Uterus (tissue), 3 donors: ENCODE measurements at regions not wholly inside any gene's neighbourhood (a gene's known extent, or its start where the extent isn't known, plus 50 kb on each side); places are given as distances from the start of the nearest gene placed in this dataset.

Experiments
- DNase-seq, 2 donors: peaks; one replicate each; pipeline ENCODE4 v3.0.0-alpha.2; 2019 to 2020
- H3K27ac ChIP-seq, 2 donors: fragments of 200-600 bp; sonication (generic); 1 replicate in 1 of 2; 2 replicates in 1 of 2; pipeline ENCODE4 v1.5.1; 2016 to 2018
- H3K27me3 ChIP-seq, 2 donors: fragments of 200-600 bp; sonication (generic); one replicate each; pipeline ENCODE4 v1.5.1; 2018 to 2019; ENCODE audit warnings: control low read depth in 1 of 2
- H3K36me3 ChIP-seq, 2 donors: fragments of 200-600 bp; sonication (generic); one replicate each; pipeline ENCODE4 v1.5.1; 2019; ENCODE audit warnings: control low read depth in 1 of 2
- H3K4me1 ChIP-seq, 2 donors: fragments of 200-600 bp; sonication (generic); one replicate each; pipeline ENCODE4 v1.5.1; 2018 to 2019; ENCODE audit warnings: control low read depth in 1 of 2
- H3K4me3 ChIP-seq, 2 donors: fragments of 200-600 bp; sonication (generic); 1 replicate in 1 of 2; 2 replicates in 1 of 2; pipeline ENCODE4 v1.5.1; 2018 to 2019; ENCODE audit warnings: mild to moderate bottlenecking in 1 of 2
- H3K9me3 ChIP-seq, 2 donors: fragments of 200-600 bp; sonication (generic); one replicate each; pipeline ENCODE4 v1.5.1; 2019; ENCODE audit warnings: control low read depth in 1 of 2
- POLR2A ChIP-seq, 2 donors: fragments of 450-650 bp; IDR thresholded peaks; one replicate each; pipeline ENCODE4 v1.6.1; 2016; ENCODE audit warnings: antibody characterized with exemption in 2 of 2, mild to moderate bottlenecking in 1 of 2, moderate library complexity in 1 of 2
- intact Hi-C: fragments of 100-400 bp; cut with DNase I; formaldehyde crosslinking; loops from one replicate; pipeline ENCODE4 v1.15.1; 2023; ENCODE audit warnings: low total_unique reads
- TF ChIP-seq, protein P1 (sequence below), 4 experiments: fragments of 200-600 bp in 2 of 4; fragments of 450-650 bp in 2 of 4; sonication (generic) in 2 of 4; IDR thresholded peaks; one replicate each; pipeline ENCODE4 v1.5.1; 2016 to 2019; ENCODE audit warnings: antibody characterized with exemption in 4 of 4, mild to moderate bottlenecking in 2 of 4, moderate library complexity in 1 of 4
- donor health status: DM: yes; HTN: yes; CAD: no.

- H3K36me3 ChIP-seq = no peaks in the 10 kb centered on the region
- DNase-seq = no peak
- H3K27me3 ChIP-seq = no peaks in the 10 kb centered on the region
- no peaks in the 10 kb centered on the region for H3K4me1 ChIP-seq
- H3K27ac ChIP-seq = no peak overlapping the region
- no peaks in the 10 kb centered on the region for H3K9me3 ChIP-seq
- H3K4me3 ChIP-seq = no peak overlapping the region
- TF ChIP-seq, protein P1, sequence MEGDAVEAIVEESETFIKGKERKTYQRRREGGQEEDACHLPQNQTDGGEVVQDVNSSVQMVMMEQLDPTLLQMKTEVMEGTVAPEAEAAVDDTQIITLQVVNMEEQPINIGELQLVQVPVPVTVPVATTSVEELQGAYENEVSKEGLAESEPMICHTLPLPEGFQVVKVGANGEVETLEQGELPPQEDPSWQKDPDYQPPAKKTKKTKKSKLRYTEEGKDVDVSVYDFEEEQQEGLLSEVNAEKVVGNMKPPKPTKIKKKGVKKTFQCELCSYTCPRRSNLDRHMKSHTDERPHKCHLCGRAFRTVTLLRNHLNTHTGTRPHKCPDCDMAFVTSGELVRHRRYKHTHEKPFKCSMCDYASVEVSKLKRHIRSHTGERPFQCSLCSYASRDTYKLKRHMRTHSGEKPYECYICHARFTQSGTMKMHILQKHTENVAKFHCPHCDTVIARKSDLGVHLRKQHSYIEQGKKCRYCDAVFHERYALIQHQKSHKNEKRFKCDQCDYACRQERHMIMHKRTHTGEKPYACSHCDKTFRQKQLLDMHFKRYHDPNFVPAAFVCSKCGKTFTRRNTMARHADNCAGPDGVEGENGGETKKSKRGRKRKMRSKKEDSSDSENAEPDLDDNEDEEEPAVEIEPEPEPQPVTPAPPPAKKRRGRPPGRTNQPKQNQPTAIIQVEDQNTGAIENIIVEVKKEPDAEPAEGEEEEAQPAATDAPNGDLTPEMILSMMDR (IDR thresholded peaks at IDR 0.05) = no peak
- TF ChIP-seq POLR2A (IDR thresholded peaks at IDR 0.05) = no peak
- intact Hi-C loops = no loop called here
These were observed 115.0 kb upstream of the CLDN10 start for GRCh38 chr13:95437561-95437960.

DNA sequence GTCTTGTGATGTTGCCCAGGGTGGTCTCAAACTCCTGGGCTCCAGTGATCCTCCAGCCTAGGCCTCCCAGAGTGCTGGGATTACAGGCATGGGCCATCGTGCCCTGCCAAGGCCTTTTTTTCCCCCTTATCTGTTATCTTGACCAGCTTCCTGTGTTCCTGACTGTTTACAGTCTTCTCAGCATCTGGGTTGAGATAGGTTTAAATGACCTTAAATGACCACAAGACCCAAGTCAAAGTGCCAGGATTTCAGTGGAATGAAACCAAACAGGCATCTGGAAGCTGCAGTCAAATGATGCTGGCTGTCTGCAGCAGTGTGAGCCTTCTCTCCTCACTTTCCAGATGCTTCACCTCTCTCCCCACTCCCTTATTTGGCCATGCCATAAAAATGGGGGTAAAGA lies 114.2 kb upstream of the CLDN10 start:
- Histone ChIP-seq H3K4me3 (no peak overlapping the region), H3K4me1 (no peaks in the 10 kb centered on the region), H3K9me3 (no peaks in the 10 kb centered on the region), H3K27ac (no peak overlapping the region), H3K27me3 (no peaks in the 10 kb centered on the region), H3K36me3 (no peaks in the 10 kb centered on the region)
- no peak for DNase-seq
- TF ChIP-seq, protein P1 (IDR thresholded peaks at IDR 0.05) = no peak
- no peak for TF ChIP-seq POLR2A (IDR thresholded peaks at IDR 0.05)
- intact Hi-C loops = no loop called here

GRCh38 chr13:95440441-95441088 lies 112.0 kb upstream of the CLDN10 start:
- Histone ChIP-seq H3K4me3 (no peak overlapping the region), H3K27me3 (no peaks in the 10 kb centered on the region), H3K36me3 (no peaks in the 10 kb centered on the region), H3K9me3 (no peaks in the 10 kb centered on the region), H3K27ac (no peak overlapping the region), H3K4me1 (no peaks in the 10 kb centered on the region)
- TF ChIP-seq, protein P1 (IDR thresholded peaks at IDR 0.05) = no peak
- DNase-seq = no peak
- intact Hi-C loops = no loop called here

- TF ChIP-seq POLR2A (IDR thresholded peaks at IDR 0.05) = no peak
- TF ChIP-seq, protein P1 (IDR thresholded peaks at IDR 0.05) = no peak
- Histone ChIP-seq H3K27ac (no peak overlapping the region), H3K4me3 (no peak overlapping the region), H3K4me1 (no peaks in the 10 kb centered on the region), H3K36me3 (no peaks in the 10 kb centered on the region), H3K9me3 (no peaks in the 10 kb centered on the region), H3K27me3 (no peaks in the 10 kb centered on the region)
- intact Hi-C loops = no loop called here
- DNase-seq = no peak
These were observed 111.2 kb upstream of the CLDN10 start for GRCh38 chr13:95441326-95441725.

DNA sequence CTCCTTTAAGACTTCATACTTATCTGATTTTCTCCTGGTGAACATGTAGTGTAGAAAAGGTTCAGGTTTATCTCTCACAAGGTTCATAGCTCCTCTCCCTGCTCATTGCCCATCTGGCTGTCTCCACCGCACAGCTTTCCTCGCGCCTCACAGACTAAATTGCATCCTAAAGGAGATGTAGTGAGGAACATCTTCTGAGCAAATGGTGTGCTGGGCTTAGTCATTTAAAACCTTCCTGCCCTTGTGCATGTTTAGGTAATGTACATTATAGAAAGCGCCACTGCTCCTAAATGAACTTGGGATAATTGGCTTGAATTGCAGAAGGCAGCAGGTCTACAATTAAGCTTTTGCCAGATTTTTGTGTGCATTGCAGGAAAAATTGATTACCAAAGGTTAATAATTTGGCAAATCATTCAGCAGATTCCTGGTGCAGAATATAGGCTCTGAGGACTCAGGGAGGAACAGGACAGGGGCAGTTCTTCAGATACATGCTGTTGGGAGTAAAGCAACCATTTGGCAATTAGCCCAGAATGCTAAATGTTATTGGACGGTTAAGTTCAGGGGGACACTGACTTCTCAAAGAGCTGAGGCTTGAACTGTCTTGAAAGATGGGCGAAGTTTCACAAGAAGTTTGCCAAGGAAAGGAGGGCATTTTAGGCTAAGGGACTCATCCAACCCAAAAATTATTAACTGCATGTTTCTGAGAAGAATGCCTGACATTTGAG lies 108.4 kb upstream of the CLDN10 start:
- no peaks in the 10 kb centered on the region for H3K36me3 ChIP-seq
- no peak overlapping the region for H3K4me3 ChIP-seq
- no peaks in the 10 kb centered on the region for H3K27me3 ChIP-seq
- intact Hi-C loops = no loop called here
- no peaks in the 10 kb centered on the region for H3K9me3 ChIP-seq
- TF ChIP-seq POLR2A (IDR thresholded peaks at IDR 0.05) = no peak
- TF ChIP-seq, protein P1 (IDR thresholded peaks at IDR 0.05) = no peak
- no peak overlapping the region for H3K27ac ChIP-seq
- no peak for DNase-seq
- no peaks in the 10 kb centered on the region for H3K4me1 ChIP-seq
